ENCODE measurements at regions not wholly inside any gene's neighbourhood (a gene's known extent, or its start where the extent isn't known, plus 50 kb on each side); places are given as distances from the start of the nearest gene placed in this dataset.

DNA sequence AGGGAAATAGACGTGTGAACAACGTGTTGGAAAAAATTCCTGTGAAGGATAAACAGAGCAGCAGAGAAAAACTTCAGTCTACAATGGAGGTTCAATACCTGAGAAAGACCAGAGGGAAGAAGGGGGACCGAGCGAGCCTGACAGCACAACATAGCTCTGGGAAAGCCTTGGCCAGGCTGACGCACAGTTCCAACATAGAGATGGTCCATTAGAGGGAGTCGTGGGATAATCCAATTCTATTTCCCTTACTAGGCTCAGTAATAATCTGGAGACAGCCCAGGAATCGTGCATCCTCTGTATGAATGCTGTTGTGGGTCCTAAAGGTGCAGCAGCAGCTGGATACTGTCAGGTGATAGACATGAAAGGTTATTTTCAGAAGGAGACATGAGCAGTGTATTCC lies 370.8 kb upstream of the BTBD3 start:
- Histone ChIP-seq H3K79me2 (ENCODE audit: control insufficient read depth, insufficient read depth, low read length) (no peaks in the 10 kb centered on the region), H2AFZ (ENCODE audit: control insufficient read depth, low read depth, low read length) (no peak overlapping the region), H3K27ac (ENCODE audit: control insufficient read depth, insufficient read depth) (no peak overlapping the region), H3K4me1 (ENCODE audit: control insufficient read depth, insufficient read depth, low read length) (no peaks in the 10 kb centered on the region), H3K9ac (ENCODE audit: control insufficient read depth, insufficient read depth, low read length) (no peak overlapping the region), H3K36me3 (ENCODE audit: control insufficient read depth in 2 of 2, insufficient read depth in 2 of 2, low read length in 1 of 2) (no peaks in the 10 kb centered on the region), H3K9me3 (replicated peaks; ENCODE audit: control insufficient read depth, insufficient read depth, low read length) (no peaks in the 10 kb centered on the region), H4K20me1 (ENCODE audit: control insufficient read depth, insufficient read depth) (no peaks in the 10 kb centered on the region), H3K4me2 (ENCODE audit: control insufficient read depth, insufficient read depth) (no peak overlapping the region), H3K27me3 (replicated peaks in 1 of 2; ENCODE audit: control insufficient read depth in 2 of 2, insufficient read depth in 2 of 2, low read length in 1 of 2) (no peaks in the 10 kb centered on the region), H3K4me3 (no peak overlapping the region)
- SMC1A ChIA-PET (ENCODE audit: uncharacterized antibody, unreplicated experiment): interaction anchor here (1.0 kb wide), 1 partner anchor 14 kb away, joined by 4 read pairs; no protein-coding TSS in a partner anchor
- FAIRE-seq: no peak
- DNase-seq (ENCODE audit: low read depth, low spot score): no peak
- RAD21 ChIA-PET (ENCODE audit: unreplicated experiment): interaction anchor here (0.7 to 1.2 kb wide), 4 partner anchors 80 to 994 kb away, joined by 3 to 6 read pairs (median 3); no protein-coding TSS in a partner anchor
- ATAC-seq: no peak
- POLR2A ChIA-PET: no interaction called here
- 34% methylated on average over 7 of the region's 7 CpGs for whole genome bisulfite sequencing (ENCODE audit: insufficient coverage, insufficient replicate concordance, low lambda C conversion rate, missing lambda C conversion rate)
- in situ Hi-C loops (cut with MboI) (loop anchor here (10.0 to 25.0 kb wide), 2 partner anchors 872 to 1560 kb away; partner anchors contain the start of gene JAG1), intact Hi-C loops (cut with micrococcal nuclease; ENCODE audit: unreplicated experiment) (loop anchor here (10.0 kb wide), 2 partner anchors 472 to 1572 kb away; no protein-coding TSS in a partner anchor)
- TF ChIP-seq, protein P1, sequence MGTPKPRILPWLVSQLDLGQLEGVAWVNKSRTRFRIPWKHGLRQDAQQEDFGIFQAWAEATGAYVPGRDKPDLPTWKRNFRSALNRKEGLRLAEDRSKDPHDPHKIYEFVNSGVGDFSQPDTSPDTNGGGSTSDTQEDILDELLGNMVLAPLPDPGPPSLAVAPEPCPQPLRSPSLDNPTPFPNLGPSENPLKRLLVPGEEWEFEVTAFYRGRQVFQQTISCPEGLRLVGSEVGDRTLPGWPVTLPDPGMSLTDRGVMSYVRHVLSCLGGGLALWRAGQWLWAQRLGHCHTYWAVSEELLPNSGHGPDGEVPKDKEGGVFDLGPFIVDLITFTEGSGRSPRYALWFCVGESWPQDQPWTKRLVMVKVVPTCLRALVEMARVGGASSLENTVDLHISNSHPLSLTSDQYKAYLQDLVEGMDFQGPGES (IDR thresholded peaks at IDR 0.05): no peak
- TF ChIP-seq ZNF274 (IDR thresholded peaks at IDR 0.05; ENCODE audit: insufficient read depth, insufficient read length) (no peak), FOS (IDR thresholded peaks at IDR 0.05; ENCODE audit: borderline replicate concordance, extremely low read depth, insufficient read length) (no peak), SIN3A (IDR thresholded peaks at IDR 0.05; ENCODE audit: low read depth, low read length) (no peak), EZH2 (IDR thresholded peaks at IDR 0.05; ENCODE audit: borderline replicate concordance, control insufficient read depth, low read depth, low read length) (no peak), SIX5 (IDR thresholded peaks at IDR 0.05; ENCODE audit: low read depth, low read length, severe bottlenecking) (no peak), TCF7 (IDR thresholded peaks at IDR 0.05; ENCODE audit: borderline replicate concordance) (no peak), ZZZ3 (IDR thresholded peaks at IDR 0.05; ENCODE audit: control insufficient read depth, insufficient read length, low read depth) (no peak), JUND (IDR thresholded peaks at IDR 0.05; ENCODE audit: low read depth, low read length) (no peak)
- CTCF ChIA-PET: interaction anchor here (0.6 to 3.6 kb wide), 5 partner anchors 92 to 994 kb away, joined by 3 to 18 read pairs (median 6); no protein-coding TSS in a partner anchor
- no TSS peak for BruUV-seq (replicated peaks)

Measured in GM12878 (cell line).